GM21447 (cell line): ENCODE measurements at regions not wholly inside any gene's neighbourhood (a gene's known extent, or its start where the extent isn't known, plus 50 kb on each side); places are given as distances from the start of the nearest gene placed in this dataset.
"Not testable (repeated sequence)": the region's sequence is repeated elsewhere in the genome, so short reads cannot be mapped to it uniquely, and the experiment has no call there.

ENCODE experiments used
- ATAC-seq: cut with Tn5 transposase; IDR thresholded peaks from one replicate; pipeline ENCODE4 v1.9.1; 2021; ENCODE audit not compliant: unreplicated experiment

DNA sequence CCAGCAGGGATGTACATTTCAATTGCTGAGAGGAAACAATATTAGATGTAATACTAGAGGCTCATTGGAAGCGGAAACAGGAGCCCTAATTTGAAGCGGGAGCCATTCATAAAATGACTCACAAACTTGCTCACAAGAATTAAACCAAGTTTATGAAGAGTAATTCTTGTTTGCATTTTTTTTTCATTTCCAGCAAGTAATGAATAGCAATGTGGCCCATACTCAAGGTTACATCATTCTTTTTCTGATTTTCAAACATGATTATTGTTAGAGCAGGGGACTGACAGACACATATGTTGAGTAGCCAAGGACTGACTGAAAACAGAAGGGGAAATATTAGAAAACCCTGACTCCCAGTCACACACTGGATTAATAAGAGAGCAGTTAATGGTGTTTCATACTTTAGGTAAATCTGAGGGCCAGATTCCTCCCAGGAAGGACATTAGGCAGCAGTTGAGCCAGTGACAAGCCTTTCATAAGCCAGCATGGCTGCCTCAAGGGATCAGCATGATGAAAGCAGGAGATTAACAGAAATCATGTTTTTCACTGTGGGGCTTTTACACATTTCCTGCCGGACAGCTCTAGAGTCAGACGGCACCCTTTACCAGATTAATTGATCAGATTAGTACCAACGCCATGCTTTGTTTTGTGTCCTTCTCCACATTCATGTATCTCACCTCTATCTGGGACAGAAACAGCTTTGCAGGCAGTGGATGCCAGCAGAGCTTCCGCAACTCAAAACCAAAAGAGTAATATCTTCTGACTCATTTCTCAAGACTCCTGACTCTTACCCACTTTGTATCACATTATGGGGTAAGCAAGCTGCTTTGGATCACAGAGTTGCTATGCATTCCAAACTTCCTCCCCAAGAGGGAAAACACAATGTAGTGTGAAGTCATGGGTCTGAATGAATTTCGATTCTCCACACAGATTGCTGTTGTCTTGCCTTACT lies 831.6 kb downstream of the KCNA4 start:
- no peak for ATAC-seq

DNA sequence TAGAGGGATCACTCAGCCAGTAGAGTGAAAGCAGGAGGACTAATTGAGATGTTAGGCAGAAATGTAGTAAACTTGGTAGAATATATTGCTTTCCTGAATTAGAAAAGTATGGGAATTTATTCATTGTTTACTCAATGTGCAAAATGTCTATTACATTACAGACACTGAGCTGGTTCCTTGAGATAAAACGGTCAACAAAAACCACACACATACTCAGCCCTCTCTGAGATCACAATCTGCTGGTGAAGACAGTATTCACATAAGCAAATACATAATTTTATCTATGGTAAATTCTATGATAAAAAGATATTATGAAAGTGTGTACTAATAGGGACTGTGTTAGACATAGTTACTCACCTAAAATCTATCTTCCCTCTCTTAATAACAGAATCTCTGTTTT lies 833.5 kb downstream of the KCNA4 start:
- ATAC-seq = no peak

DNA sequence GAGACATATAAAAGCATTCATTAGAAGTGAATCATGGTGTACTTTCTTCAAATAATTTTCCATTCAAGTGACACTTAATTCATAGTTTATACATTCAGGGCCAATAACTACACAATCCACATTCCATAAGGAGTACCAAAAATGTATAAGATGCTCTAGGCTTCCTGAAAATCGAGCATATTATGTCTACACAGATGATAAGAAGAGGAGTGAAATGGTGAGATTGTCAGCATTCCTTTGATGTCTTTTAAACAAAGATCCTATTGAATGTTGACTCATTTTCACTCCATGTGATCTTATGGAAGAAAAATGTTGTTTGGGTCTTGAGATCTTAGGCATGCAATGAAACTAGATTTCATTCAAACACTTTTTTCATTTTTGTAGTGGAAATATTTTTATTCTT lies 843.2 kb downstream of the KCNA4 start:
- ATAC-seq = no peak

DNA sequence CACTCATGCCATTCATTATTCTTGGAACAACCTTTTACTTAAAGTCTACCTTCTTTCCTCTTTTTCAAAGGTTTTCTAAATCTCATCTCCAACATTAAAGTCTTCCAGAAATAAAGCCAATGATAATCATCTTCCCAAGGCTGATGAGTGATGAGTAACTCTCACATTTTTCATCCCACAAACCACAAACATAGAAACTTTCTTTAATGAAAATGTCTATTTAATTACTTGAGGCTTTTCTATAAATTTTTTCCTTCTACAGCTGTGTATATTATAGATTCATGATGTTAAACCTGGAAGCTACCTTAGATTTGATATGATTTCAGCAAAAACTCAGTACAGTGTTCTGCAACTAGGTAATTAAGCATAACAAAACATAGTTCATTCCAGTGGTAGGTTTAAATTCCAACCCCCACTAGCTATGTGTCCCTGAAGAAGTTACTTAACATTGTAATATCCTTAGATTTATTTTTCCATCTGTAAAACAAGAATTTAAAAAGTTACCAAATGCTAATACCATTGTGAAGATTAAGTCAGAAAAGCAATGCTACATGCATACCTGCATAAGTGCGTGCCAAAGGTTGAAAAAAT lies 845.4 kb downstream of the KCNA4 start:
- no peak for ATAC-seq

DNA sequence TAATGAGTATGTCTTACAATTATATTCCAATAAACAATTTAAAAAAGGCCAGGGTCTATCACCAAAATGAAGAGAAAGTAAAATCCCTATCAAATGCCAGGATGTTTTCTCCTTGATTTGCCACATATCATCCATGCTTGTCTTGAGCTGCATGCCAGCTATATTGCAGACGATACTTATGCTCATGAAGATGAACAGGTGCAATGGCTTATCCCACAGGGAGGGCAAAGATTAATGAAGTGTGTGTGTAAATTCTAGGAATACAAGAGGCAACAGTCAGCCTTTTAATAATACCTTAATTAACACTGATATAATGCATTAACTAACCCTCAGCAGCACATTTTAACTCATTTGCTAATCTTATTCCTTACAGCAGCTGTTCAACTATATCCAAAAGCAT lies 850.5 kb downstream of the KCNA4 start:
- no peak for ATAC-seq

DNA sequence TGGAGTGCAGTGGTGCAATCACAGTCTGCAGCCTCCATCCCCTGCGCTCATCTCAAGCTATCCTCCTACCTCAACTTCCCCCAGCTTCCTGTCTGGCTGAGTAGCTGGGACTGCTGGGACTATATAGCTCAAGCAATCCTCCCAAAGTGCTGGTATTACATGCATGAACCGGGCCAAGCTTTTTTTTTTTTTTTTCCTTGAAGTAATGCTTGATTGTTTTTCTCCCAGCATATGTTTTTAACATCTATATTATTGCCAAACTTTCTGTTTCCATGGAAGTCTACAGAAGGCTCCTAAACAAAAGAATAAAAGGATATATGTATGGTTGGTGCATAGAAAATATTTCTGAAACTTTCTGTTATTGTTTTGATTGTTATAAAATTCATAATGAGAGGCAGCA lies 853.6 kb downstream of the KCNA4 start:
- no peak for ATAC-seq

DNA sequence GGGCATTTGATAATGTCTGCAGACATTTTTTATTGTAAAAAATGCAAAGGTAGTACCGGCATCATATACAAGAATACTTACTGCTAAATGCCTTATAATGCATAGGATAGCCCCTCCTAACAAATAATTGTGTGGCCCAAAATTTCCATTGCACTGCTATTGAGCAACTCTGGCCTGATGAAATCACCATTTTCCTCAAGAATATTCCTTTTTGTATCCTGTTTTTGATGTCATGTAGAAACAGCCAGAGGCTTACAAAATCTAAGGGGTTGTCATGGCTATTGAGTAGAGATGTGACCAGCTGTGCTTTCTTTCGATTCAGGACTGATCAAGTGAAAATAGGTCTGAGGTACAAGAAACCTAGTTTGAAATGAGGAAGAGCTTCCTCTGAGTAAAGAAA lies 854.3 kb downstream of the KCNA4 start:
- no peak for ATAC-seq

DNA sequence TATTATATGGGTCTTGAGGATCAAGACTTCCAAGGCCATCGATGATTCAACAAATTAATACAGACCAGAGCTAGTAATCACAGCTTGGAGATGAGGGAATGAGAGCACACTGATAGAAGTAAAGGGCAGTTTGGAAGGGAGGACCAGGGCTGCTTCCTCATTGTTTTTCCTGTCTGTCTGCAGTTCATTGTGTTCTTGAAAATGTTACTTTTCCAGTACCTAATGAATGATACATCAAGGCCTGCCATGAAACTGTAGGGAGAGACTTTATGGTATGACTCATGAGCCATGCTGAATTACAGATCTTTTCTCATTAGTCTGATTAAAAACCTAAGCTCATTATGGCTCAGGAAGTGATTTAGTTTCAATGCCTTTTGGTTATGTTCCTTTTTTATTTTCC lies 855.6 kb downstream of the KCNA4 start:
- no peak for ATAC-seq

DNA sequence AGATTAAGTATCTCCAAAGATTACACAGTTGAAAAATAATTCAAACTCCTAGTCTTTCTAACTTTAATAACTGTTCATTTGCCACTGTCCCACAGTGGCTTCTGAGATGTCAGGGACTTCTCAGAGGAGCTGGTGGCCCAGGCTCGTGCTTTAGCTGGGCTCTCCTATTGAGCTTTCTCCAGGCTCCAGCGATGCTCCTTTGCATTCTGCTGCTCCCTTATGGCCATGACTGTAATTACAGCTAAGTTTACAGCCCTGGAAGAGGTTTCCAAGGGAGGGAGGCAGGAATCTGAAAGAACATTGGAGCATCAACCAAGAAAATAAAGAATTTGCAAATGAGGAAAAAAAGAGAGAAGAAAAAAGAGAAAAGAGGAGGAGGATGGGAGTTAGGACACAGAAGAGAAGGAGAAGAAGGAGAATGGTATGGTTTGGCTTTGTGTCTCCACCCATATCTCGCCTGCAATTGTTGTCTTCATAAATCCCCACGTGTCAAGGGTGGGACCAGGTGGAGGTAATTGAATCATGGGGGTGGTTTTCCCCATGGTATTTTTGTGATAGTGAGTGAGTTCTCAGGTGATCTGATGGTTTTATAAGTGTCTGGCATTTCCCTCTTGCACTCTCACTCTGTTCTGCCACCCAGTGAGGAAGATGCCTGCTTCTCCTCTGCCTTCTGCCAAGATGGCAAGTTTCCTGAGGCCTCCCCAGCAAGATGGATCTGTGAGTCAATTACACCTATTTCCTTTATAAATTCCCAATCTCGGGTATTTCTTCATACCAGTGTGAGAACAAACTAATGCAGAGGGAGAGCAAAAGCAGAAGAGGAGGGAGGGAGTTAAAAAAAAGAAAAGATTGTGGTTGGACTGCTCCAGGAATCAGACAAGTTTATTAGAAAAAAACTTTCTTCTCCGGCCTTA lies 857.0 kb downstream of the KCNA4 start:
- no peak for ATAC-seq

DNA sequence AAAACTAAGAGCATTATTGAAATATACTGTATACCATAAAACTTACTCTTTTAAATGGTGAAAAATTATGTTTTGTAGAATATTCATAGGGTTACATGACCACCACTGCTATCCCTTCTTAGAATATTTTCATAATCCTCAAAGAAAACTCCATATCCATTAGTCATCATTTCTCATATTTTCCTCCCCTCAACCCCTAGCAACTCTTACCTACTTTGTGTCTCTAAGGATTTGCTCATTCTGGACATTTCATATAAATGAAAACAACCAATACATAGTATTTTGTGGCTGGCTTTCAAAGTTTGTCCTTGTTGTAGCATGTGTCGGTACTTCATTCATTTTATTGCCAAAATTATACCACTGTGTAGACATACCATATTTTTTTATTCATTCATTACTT lies 863.8 kb downstream of the KCNA4 start:
- no peak for ATAC-seq

DNA sequence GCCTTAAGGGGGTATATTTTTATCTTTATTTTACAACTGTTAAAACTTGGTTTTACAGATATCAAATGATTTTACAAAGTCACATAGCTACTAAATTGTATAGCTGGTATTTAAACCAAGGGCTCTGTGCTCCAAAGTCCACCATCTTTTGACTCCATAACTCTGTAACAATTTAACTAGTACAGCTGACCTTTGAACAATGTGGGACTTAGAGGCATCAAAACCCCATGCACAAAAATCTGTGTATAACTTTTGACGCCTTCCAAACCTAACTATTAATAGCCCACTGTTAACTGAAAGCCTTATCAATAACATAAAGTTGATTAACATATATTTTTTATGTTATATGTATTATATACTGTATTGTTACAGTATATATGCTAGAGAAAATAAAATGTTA lies 874.3 kb downstream of the KCNA4 start:
- ATAC-seq = not testable (repeated sequence)

DNA sequence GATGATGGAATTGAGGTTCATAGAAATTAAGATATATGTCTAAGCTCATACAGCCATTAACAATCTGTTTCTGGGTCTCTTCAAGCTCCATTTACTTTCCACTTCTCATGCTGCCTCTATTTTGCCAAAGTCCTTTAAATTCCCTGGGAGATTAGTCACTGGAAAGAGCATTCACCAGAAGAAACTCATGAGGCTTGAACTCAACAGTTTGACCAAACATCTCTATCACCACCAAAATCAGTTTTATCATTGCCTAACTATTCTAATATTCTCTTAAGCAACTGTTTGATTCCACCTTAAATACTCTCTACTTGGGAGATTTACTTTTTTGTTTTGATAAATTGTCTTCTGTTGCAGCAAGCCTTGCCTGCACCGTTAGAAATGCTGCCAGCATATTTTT lies 881.3 kb downstream of the KCNA4 start:
- ATAC-seq = no peak

DNA sequence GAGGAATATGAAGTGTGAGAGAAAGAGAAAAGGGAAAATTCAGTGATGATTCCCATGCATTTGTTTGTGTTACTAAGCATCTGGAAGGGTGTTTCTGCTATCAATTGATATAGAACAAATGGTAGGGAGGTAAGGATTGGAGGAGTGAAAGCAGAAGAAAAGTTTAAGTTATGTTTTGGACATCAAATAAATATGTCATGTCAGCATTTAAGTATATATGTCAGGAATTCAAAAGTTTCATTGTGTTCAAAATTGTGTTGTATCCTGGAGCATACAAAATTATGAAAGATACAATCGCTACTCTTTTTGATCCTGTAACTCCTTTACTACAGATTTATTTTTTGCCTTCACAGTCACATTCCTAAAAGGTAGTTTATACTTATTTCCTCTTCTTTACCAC lies 885.8 kb downstream of the KCNA4 start:
- no peak for ATAC-seq

DNA sequence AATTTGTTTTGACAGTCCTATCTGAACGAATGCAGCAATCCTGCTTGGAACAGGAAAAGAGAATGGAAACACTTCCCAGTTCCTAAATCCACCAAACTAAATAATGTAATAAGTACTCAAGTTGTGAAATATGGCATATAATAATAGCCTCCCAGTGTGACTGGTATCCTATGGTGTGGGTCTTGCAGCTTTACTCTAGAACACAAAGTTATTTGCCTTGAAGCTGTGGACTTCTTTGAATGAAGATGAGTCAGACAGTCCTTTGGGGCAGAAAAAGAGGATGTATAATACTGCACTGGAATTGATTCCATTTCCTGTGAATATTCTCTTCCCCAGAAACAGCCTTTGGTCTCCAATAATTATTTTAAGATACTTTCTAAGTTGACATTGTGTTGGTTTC lies 887.0 kb downstream of the KCNA4 start:
- no peak for ATAC-seq

DNA sequence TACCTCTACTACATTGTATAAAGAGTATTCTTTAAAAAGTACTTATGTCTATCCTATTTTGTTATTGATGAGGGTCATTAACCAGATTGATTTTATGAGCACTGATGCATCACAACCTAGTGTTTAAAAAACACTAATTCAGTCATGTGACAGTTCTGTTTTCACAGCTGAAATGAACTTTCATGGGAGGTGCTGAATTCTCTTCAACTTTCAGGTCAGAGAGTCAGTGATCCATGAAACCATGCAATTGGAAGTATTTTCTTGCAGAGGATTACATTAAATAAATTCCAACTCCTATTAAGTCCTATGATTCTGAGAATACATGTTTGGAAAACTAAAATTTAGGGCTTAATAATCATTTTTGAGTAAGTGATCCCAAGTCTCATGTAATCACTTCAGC lies 889.4 kb downstream of the KCNA4 start:
- no peak for ATAC-seq

DNA sequence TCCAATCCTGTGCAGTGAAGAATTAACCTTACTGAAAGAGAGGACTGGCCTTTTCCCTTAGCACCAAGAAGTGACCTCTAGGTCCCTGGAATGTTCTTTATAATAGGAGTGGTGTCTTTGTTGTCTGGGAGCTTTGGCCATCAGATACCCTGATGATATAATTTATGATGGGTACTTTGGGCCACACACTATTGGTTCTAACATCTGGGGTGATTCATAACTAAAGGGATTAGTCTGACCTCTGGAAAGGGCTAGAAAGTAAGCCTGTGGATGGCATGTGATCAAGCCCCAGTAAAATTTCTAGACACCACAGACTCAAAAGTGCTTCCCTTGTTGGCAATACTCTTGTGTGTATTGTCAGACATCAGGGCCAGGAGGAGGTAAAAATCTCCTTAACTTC lies 891.2 kb downstream of the KCNA4 start:
- ATAC-seq = no peak

DNA sequence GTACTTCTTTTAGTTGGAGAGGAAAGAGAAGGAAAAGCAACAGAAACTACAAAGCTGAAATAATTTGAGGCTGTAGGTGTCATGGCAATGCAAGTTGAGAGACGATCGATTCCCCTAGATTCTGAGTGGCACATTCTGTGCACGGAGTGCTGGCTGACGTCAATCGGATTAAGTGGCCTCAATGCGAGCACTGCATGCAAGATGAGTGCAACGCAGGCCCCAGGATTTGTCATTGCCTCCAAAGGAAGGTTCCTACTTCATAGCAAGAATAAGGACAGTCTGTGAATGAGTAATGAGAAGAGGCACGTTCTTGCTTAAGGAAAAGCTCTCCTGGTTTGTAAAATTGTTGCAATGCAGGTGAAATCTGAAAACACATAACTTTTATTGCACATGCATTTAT lies 892.4 kb downstream of the KCNA4 start:
- no peak for ATAC-seq

DNA sequence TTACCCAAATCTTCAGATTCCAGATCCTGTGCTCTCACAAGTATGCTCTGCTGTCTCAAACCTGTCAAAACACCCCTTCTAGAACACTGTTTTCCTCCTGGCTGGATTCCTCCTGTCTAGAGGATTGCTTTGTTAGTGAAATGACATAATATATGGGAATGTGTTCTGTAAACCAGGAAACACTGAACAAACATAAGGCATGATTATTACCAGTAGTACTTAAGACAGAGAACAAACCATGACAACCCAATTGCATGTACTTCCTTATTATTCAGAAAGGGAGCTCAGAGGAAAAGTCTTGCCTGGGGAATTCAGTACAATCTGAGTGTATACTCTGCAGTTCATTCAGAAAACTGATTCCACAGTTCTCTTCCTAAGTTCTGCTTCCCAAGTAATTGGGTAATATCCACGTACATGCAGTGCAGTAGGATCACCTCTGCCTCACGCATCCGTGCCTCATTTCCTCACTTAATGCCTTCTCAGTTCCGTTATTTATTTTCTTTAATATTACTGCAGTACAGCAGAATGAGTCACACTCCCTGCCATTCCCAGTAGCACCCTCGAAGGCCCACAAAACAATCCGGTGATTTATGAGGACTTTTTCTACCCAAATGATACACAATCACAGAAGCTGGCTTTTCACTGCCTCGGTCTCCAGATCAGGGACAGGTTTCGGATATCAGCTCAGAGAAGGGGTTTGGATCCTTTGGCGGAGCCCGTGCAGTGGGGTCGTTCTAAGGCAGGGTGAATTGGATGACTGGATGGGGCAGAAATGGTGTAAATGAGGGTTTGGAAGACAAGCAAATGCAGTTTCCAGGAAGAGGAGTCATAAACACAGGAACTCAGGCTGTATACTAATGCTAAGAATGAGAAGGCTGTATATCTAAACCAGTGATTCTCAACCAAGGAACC lies 896.9 kb downstream of the KCNA4 start:
- ATAC-seq = no peak

DNA sequence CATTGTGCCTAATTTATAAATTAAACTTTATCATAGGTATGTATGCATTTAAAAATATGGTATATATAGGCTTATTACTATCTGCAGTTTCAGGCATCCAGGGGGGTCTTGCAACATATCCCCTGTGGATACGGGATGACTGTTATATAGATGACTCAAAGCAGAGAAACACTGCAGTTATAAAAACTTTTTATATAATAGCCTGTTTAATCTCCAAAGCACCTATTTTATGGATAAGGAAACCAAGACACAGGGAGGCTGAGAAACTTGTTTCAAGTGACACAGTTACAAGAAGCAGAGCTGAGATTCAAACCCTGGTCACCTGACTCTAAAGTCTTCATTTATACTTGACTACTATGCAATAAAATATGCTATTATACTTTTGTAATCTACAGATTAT lies 897.7 kb downstream of the KCNA4 start:
- ATAC-seq = no peak

DNA sequence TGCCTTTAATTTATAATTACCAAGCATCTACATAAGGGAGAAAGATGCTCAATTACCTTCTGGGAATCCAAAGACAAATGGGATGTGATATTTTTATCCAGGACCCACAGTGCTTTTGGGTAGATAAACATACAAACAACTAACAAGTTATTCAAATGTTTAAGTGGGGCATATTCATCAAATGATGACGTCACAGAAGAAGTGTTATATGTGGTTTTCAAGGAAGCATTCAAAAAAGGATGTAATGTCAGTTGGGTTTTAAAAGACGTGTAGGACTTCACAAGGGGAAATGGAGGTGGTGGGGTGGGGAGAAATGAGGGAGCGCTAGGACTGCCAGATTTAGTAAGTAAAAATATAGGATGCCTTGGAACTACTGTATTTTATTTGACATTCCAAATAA lies 915.9 kb downstream of the KCNA4 start:
- ATAC-seq = no peak

DNA sequence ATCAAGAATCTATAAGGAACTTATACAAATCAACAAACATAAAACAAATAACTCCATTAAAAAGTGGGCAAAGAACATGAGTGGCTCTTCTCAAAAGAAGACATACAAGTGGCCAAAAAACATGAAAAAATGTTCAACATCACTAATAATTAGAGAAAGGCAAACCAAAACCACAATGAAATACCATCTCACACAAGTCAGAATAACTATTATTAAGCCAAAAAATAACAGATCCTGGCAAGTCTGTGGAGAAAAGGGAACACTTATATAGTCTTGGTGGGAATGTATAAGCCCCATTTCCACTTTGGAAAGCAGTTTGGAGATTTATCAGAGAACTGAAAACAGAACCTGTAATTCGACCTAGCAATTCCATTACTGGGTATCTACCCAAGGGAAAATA lies 921.0 kb downstream of the KCNA4 start:
- no peak for ATAC-seq
